ENCODE measurements at regions not wholly inside any gene's neighbourhood (a gene's known extent, or its start where the extent isn't known, plus 50 kb on each side); places are given as distances from the start of the nearest gene placed in this dataset.

GRCh38 chr10:53447576-53447975 is 675.0 kb upstream of the MBL2 start:
- TF ChIP-seq CTCF (IDR thresholded peaks at IDR 0.05) (no peak), POLR2A (IDR thresholded peaks at IDR 0.05) (no peak)
